NT2/D1 (cell line): ENCODE measurements at regions not wholly inside any gene's neighbourhood (a gene's known extent, or its start where the extent isn't known, plus 50 kb on each side); places are given as distances from the start of the nearest gene placed in this dataset.

Experiments
- YY1 ChIP-seq: IDR thresholded peaks from 2 replicates; pipeline ENCODE4 v1.6.1; 2011; ENCODE audit not compliant: insufficient read length, insufficient read depth
- ZNF274 ChIP-seq: IDR thresholded peaks from 2 replicates; pipeline ENCODE4 v1.6.1; 2011; ENCODE audit warnings: mild to moderate bottlenecking, low read depth, low read length

DNA sequence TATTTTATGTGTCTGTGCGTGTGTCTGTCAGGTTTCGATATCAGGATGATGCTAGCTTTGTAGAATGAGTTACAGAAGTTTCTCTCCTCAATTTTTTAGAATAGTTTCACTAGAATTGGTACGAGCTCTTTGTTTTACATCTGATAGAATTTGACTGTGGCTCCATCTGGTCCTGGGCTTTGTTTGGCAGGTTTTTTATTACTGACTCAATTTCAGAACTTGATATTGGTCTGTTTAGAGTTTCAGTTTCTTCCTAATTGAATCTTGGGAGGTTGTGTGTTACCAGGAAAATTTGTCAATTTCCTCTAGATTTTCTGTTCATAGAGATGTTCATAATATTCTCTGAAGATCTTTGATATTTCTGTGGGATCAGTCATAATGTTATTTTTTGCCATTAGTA lies 289.4 kb upstream of the COL3A1 start:
- no peak for TF ChIP-seq ZNF274
- no peak for TF ChIP-seq YY1
